ENCODE measurements at regions not wholly inside any gene's neighbourhood (a gene's known extent, or its start where the extent isn't known, plus 50 kb on each side); places are given as distances from the start of the nearest gene placed in this dataset.
"Not testable (repeated sequence)": the region's sequence is repeated elsewhere in the genome, so short reads cannot be mapped to it uniquely, and the experiment has no call there.

DNA sequence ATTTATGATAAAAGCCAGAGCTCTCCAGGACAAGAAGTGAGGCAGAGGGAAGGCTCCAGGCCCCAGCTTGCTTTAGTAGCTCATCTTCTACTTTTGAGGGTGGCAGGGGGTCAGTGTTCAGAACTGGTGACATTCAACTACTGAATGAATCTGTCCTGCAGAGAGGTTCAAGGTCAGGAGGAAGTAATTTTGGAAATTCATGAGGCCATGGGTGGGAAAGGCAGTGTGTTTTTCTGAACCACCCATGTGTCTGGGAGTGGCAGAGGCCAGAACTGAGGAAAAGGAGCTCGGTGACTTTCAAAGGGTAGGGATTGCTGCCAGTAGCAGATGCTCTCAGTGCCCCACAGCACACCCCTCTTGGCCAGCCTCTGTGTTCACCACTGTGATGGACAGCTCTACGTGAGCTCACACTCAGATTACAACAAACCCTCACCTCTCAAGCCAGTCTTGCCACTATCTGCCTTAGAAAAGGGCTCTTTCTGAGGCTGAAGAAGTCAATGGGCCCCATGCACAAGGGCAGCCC is 571.2 kb downstream of the RAB28 start:
- ATAC-seq: peak in 3 of 4 donors; percentile 38 to 42 (median 41)
- WGBS, 4 donors: 55 to 74% (median 65%) methylated on average over 2 of the region's 2 CpGs

DNA sequence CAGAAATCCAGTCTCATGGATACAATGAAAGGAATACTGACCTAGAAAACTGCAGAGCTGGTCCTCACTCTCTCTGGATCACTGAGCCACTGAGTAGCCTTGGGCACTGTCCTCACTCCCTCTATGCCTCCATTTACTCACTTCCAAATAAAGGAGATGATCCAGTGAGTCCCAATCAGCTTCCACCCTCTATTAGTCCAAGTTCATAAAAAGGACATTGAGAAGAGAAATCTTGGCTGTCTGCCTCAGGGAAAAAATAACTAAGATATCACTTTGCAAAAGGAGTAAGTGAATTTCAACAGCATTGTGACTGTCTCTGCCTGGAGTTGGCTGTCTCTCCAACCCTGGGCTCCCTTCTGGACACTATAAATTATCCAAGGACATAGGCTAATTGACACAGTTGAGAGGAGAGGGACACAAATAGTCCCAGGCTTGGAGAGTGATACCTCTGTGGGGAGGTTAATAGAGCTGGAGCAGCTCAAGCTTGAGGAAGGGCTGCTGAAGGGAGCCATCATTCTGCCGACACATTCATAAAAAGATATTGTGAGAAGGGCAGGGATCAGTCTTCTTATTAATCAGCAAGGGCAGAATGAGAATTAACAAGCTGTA is 572.3 kb downstream of the RAB28 start:
- Histone ChIP-seq H3K27me3 (no peaks in the 10 kb centered on the region), H3K4me3 (no peak overlapping the region), H3K4me1 (peaks cover 0 to 16% (median 0%) of the 10 kb centered on the region in 12 donors), H3K36me3 (no peaks in the 10 kb centered on the region), H3K27ac (no peak overlapping the region), H3K9me3 (peaks cover 0 to 21% (median 7%) of the 10 kb centered on the region in 12 donors)
- 23 to 48% (median 37%) methylated on average over 1 of the region's 1 CpG for WGBS, 4 donors
- DNase-seq (no peak), ATAC-seq (peak; percentile 42 to 96 (median 78))
- intact Hi-C loops (cut with DNase I): no loop called here
- TF ChIP-seq POLR2A (IDR thresholded peaks at IDR 0.05): no peak
- TF ChIP-seq, protein P1, sequence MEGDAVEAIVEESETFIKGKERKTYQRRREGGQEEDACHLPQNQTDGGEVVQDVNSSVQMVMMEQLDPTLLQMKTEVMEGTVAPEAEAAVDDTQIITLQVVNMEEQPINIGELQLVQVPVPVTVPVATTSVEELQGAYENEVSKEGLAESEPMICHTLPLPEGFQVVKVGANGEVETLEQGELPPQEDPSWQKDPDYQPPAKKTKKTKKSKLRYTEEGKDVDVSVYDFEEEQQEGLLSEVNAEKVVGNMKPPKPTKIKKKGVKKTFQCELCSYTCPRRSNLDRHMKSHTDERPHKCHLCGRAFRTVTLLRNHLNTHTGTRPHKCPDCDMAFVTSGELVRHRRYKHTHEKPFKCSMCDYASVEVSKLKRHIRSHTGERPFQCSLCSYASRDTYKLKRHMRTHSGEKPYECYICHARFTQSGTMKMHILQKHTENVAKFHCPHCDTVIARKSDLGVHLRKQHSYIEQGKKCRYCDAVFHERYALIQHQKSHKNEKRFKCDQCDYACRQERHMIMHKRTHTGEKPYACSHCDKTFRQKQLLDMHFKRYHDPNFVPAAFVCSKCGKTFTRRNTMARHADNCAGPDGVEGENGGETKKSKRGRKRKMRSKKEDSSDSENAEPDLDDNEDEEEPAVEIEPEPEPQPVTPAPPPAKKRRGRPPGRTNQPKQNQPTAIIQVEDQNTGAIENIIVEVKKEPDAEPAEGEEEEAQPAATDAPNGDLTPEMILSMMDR (IDR thresholded peaks at IDR 0.05): no peak

More for the DNA sequence above, 571.2 kb downstream of the RAB28 start:
- Histone ChIP-seq H3K36me3 (no peaks in the 10 kb centered on the region), H3K4me3 (no peak overlapping the region), H3K27me3 (no peaks in the 10 kb centered on the region), H3K4me1 (peaks cover 0 to 16% (median 0%) of the 10 kb centered on the region in 12 donors), H3K9me3 (peaks cover 0 to 21% (median 7%) of the 10 kb centered on the region in 12 donors), H3K27ac (no peak overlapping the region)
- peak in 1 of 5 donors; percentile 21 for DNase-seq
- TF ChIP-seq, protein P1 (IDR thresholded peaks at IDR 0.05): no peak
- TF ChIP-seq POLR2A (IDR thresholded peaks at IDR 0.05): no peak
- intact Hi-C loops (cut with DNase I): no loop called here

DNA sequence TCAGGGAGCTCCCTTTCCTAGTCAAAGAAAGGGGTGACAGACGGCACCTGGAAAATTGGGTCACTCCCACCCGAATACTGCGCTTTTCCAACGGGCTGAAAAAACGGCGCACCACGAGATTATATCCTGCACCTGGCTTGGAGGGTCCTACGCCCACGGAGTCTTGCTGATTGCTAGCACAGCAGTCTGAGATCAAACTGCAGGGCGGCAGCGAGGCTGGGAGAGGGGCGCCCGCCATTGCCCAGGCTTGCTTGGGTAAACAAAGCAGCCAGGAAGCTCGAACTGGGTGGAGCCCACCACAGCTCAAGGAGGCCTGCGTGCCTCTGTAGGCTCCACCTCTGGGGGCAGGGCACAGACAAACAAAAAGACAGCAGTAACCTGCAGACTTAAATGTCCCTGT is 580.5 kb downstream of the RAB28 start:
- H3K27ac ChIP-seq; H3K27me3 ChIP-seq; H3K9me3 ChIP-seq; H3K4me3 ChIP-seq; intact Hi-C loops (cut with DNase I); H3K4me1 ChIP-seq; ATAC-seq; H3K36me3 ChIP-seq: not testable (repeated sequence)
- WGBS, 4 donors: 80 to 86% (median 82%) methylated on average over 7 to 15 of the region's 15 CpGs
- DNase-seq: peak in 1 of 5 donors; percentile 48

DNA sequence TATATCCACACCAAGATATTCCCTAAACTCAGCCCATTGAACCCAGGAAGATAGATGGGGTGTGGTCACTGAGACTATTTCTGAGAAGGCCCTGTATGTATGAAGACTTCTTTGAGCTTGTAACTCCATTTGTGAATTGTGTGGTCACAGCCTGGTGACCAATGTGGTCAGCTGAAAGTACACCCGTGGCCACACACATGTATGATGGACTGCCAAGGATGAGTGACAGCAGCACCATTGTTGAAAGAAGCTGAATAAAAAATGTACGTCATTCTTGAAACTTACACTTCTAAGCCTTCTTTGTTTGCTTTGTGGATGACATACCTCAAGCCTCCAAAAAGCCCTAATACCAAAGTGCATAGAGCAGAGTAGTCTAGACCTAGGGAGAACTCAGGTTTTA is 581.4 kb downstream of the RAB28 start:
- no peak for DNase-seq
- no peak for ATAC-seq
- no peaks in the 10 kb centered on the region for H3K4me1 ChIP-seq
- no peaks in the 10 kb centered on the region for H3K27me3 ChIP-seq
- no peaks in the 10 kb centered on the region for H3K9me3 ChIP-seq
- no peaks in the 10 kb centered on the region for H3K36me3 ChIP-seq
- TF ChIP-seq, protein P1 (IDR thresholded peaks at IDR 0.05): no peak
- TF ChIP-seq POLR2A (IDR thresholded peaks at IDR 0.05): no peak
- WGBS, 4 donors: 86 to 89% (median 87%) methylated on average over 2 of the region's 2 CpGs
- no peak overlapping the region for H3K27ac ChIP-seq
- H3K4me3 ChIP-seq: no peak overlapping the region
- intact Hi-C loops (cut with DNase I): no loop called here

DNA sequence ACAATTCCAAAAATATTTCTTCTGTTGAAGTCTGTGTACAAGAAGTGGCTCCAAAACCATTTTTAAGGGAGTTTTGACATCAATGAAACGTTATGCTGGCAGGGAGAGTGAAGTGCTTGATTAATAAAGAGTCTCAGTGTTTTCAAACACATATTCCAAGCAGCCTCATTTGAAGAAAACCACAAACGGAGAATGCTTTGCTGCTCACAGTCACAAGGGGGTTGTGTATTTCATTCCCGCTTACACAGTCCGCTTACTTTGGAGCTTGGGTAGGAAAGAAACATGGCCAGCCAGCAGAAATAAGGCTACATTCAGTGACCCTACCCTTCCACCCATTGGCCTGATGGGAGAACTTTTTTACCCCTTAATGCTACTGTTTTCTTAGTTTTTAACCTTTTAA is 586.2 kb downstream of the RAB28 start:
- Histone ChIP-seq H3K27me3 (no peaks in the 10 kb centered on the region), H3K27ac (no peak overlapping the region), H3K36me3 (no peaks in the 10 kb centered on the region), H3K4me1 (no peaks in the 10 kb centered on the region), H3K9me3 (no peaks in the 10 kb centered on the region), H3K4me3 (no peak overlapping the region)
- intact Hi-C loops (cut with DNase I): no loop called here
- TF ChIP-seq, protein P1 (IDR thresholded peaks at IDR 0.05): no peak
- no peak for TF ChIP-seq POLR2A (IDR thresholded peaks at IDR 0.05)
- ATAC-seq: no peak
- DNase-seq: no peak
- WGBS, 4 donors: 70 to 83% (median 80%) methylated on average over 4 of the region's 4 CpGs

All from heart left ventricle (tissue), 16 donors.